Esophagus squamous epithelium (tissue), 5 donors: ENCODE measurements at regions not wholly inside any gene's neighbourhood (a gene's known extent, or its start where the extent isn't known, plus 50 kb on each side); places are given as distances from the start of the nearest gene placed in this dataset.

Source experiments
- DNase-seq: peaks from one replicate; lab custom pipeline; 2025; lab: John Stamatoyannopoulos, UW
- H3K27ac ChIP-seq, 4 donors: fragments of 200-600 bp; sonication (generic); one replicate each; pipeline ENCODE4 v1.5.1; 2016 to 2019; ENCODE audit warnings: mild to moderate bottlenecking in 1 of 4
- H3K27me3 ChIP-seq, 4 donors: fragments of 200-600 bp; sonication (generic); 1 replicate in 3 of 4; 2 replicates in 1 of 4; pipeline versions ENCODE4 v1.5.1 to v1.6.0; 2017 to 2021; ENCODE audit warnings: antibody characterized with exemption in 1 of 4
- H3K36me3 ChIP-seq, 3 donors: fragments of 200-600 bp; sonication (generic); one replicate each; pipeline ENCODE4 v1.5.1; 2016 to 2019
- H3K4me1 ChIP-seq, 3 donors: fragments of 200-600 bp; sonication (generic); one replicate each; pipeline ENCODE4 v1.5.1; 2017 to 2019
- H3K4me3 ChIP-seq, 4 donors: fragments of 200-600 bp; sonication (generic); 1 replicate in 3 of 4; 2 replicates in 1 of 4; pipeline ENCODE4 v1.5.1; 2016 to 2019; ENCODE audit warnings: mild to moderate bottlenecking in 2 of 4, moderate library complexity in 1 of 4
- H3K9me3 ChIP-seq, 3 donors: fragments of 200-600 bp; sonication (generic); one replicate each; pipeline ENCODE4 v1.5.1; 2016 to 2019
- CTCF ChIP-seq, 6 experiments: fragments of 450-650 bp in 4 of 6; fragments of 200-600 bp in 2 of 6; sonication (generic) in 2 of 6; IDR thresholded peaks; one replicate each; pipeline ENCODE4 v1.5.1; 2016 to 2019; ENCODE audit warnings: antibody characterized with exemption in 6 of 6, mild to moderate bottlenecking in 4 of 6, moderate library complexity in 4 of 6
- POLR2A ChIP-seq, 4 donors: fragments of 450-650 bp; IDR thresholded peaks; one replicate each; pipeline ENCODE4 v1.6.1; 2017; ENCODE audit warnings: antibody characterized with exemption in 4 of 4, mild to moderate bottlenecking in 4 of 4, moderate library complexity in 3 of 4
- WGBS, 2 donors: methylation state at CpG; one replicate each; pipeline ENCODE4 v1.1.5; 2018; 5-methylcytosine and 5-hydroxymethylcytosine counted together
- intact Hi-C: fragments of 100-400 bp; cut with DNase I; formaldehyde crosslinking; loops from one replicate; pipeline ENCODE4 v1.15.0; 2022
- donor health status: DM: yes; HTN: yes; CAD: no.

GRCh38 chr18:24819141-24819890 lies 358.9 kb downstream of the HRH4 start:
- H3K27ac ChIP-seq = no peak overlapping the region
- H3K36me3 ChIP-seq = no peaks in the 10 kb centered on the region
- no peaks in the 10 kb centered on the region for H3K4me1 ChIP-seq
- DNase-seq = no peak
- intact Hi-C loops = no loop called here
- 68 to 69% methylated on average over 6 to 7 of the region's 7 CpGs for WGBS, 2 donors
- H3K27me3 ChIP-seq = peaks cover 0 to 13% (median 0%) of the 10 kb centered on the region in 4 donors
- no peak overlapping the region for H3K4me3 ChIP-seq
- no peaks in the 10 kb centered on the region for H3K9me3 ChIP-seq
- TF ChIP-seq POLR2A (IDR thresholded peaks at IDR 0.05) = no peak
- TF ChIP-seq CTCF (IDR thresholded peaks at IDR 0.05) = no peak

GRCh38 chr18:24825397-24825796 lies 365.0 kb downstream of the HRH4 start:
- Histone ChIP-seq H3K4me1 (no peaks in the 10 kb centered on the region), H3K36me3 (no peaks in the 10 kb centered on the region), H3K27me3 (peaks cover 0 to 5% (median 0%) of the 10 kb centered on the region in 4 donors), H3K4me3 (no peak overlapping the region), H3K27ac (no peak overlapping the region), H3K9me3 (no peaks in the 10 kb centered on the region)
- no peak for DNase-seq
- intact Hi-C loops = no loop called here
- TF ChIP-seq POLR2A (IDR thresholded peaks at IDR 0.05) (no peak), CTCF (IDR thresholded peaks at IDR 0.05) (no peak)
- 59 to 61% methylated on average over 1 of the region's 1 CpG for WGBS, 2 donors

GRCh38 chr18:24826605-24827004 lies 366.2 kb downstream of the HRH4 start:
- H3K4me1 ChIP-seq = peaks cover 0 to 2% (median 0%) of the 10 kb centered on the region in 3 donors
- intact Hi-C loops = no loop called here
- no peaks in the 10 kb centered on the region for H3K36me3 ChIP-seq
- TF ChIP-seq CTCF (IDR thresholded peaks at IDR 0.05) = no peak
- no peak for TF ChIP-seq POLR2A (IDR thresholded peaks at IDR 0.05)
- H3K4me3 ChIP-seq = no peak overlapping the region
- DNase-seq = no peak
- peaks cover 0 to 15% (median 0%) of the 10 kb centered on the region in 4 donors for H3K27me3 ChIP-seq
- WGBS, 2 donors = 73 to 87% methylated on average over 2 of the region's 2 CpGs
- H3K27ac ChIP-seq = no peak overlapping the region
- no peaks in the 10 kb centered on the region for H3K9me3 ChIP-seq

GRCh38 chr18:24827501-24827900 lies 367.1 kb downstream of the HRH4 start:
- Histone ChIP-seq H3K9me3 (no peaks in the 10 kb centered on the region), H3K27me3 (peaks cover 0 to 16% (median 0%) of the 10 kb centered on the region in 4 donors), H3K36me3 (no peaks in the 10 kb centered on the region), H3K27ac (no peak overlapping the region), H3K4me3 (no peak overlapping the region), H3K4me1 (peaks cover 0 to 11% (median 0%) of the 10 kb centered on the region in 3 donors)
- TF ChIP-seq POLR2A (IDR thresholded peaks at IDR 0.05) (no peak), CTCF (IDR thresholded peaks at IDR 0.05) (no peak)
- intact Hi-C loops = no loop called here
- WGBS, 2 donors = 64 to 81% methylated on average over 1 of the region's 1 CpG
- no peak for DNase-seq

GRCh38 chr18:24831081-24831480 lies 370.6 kb downstream of the HRH4 start:
- no peaks in the 10 kb centered on the region for H3K9me3 ChIP-seq
- no peak for DNase-seq
- 78 to 82% methylated on average over 5 to 6 of the region's 6 CpGs for WGBS, 2 donors
- no peak overlapping the region for H3K27ac ChIP-seq
- intact Hi-C loops = no loop called here
- H3K4me3 ChIP-seq = no peak overlapping the region
- no peaks in the 10 kb centered on the region for H3K36me3 ChIP-seq
- H3K4me1 ChIP-seq = peaks cover 0 to 12% (median 0%) of the 10 kb centered on the region in 3 donors
- H3K27me3 ChIP-seq = peaks cover 0 to 38% (median 0%) of the 10 kb centered on the region in 4 donors
- no peak for TF ChIP-seq POLR2A (IDR thresholded peaks at IDR 0.05)
- no peak for TF ChIP-seq CTCF (IDR thresholded peaks at IDR 0.05)
